OCI-LY1 (cell line): ENCODE measurements at regions not wholly inside any gene's neighbourhood (a gene's known extent, or its start where the extent isn't known, plus 50 kb on each side); places are given as distances from the start of the nearest gene placed in this dataset.

Source experiments
- EZH2 ChIP-seq: fragments of 200-600 bp; sonication (generic), shearing (Covaris generic); IDR thresholded peaks from 2 replicates; pipeline ENCODE4 v1.8.0; 2017; ENCODE audit warnings: borderline replicate concordance, mixed run types, mild to moderate bottlenecking, antibody characterized with exemption, low read length, moderate library complexity, mixed read lengths
- TF ChIP-seq, protein P1 (sequence below): fragments of 200-600 bp; sonication (generic), shearing (Covaris generic); IDR thresholded peaks from 2 replicates; pipeline ENCODE4 v1.5.1; 2017; ENCODE audit warnings: mild to moderate bottlenecking, antibody characterized with exemption, low read length, moderate library complexity, mixed read lengths

DNA sequence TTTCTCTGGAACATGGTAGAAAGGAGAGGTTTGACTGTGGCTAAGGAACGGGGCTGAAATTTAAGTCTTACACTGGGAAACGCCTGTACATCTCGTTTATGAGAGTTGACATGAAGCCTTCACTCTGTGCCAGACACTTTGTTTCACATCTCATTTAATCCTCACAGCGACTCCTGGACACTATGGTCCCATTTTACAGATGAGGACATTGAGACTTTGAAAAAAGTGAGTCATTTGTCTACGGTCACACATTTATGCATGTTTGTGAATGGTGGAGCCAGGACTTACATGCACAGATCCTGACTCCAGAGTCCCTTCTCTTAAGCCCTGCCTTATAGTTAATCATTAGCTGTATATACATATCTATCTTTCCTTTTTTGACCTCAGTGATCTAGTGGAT, 318.4 kb upstream of the EEF2KMT start:
- no peak for TF ChIP-seq EZH2
- TF ChIP-seq, protein P1, sequence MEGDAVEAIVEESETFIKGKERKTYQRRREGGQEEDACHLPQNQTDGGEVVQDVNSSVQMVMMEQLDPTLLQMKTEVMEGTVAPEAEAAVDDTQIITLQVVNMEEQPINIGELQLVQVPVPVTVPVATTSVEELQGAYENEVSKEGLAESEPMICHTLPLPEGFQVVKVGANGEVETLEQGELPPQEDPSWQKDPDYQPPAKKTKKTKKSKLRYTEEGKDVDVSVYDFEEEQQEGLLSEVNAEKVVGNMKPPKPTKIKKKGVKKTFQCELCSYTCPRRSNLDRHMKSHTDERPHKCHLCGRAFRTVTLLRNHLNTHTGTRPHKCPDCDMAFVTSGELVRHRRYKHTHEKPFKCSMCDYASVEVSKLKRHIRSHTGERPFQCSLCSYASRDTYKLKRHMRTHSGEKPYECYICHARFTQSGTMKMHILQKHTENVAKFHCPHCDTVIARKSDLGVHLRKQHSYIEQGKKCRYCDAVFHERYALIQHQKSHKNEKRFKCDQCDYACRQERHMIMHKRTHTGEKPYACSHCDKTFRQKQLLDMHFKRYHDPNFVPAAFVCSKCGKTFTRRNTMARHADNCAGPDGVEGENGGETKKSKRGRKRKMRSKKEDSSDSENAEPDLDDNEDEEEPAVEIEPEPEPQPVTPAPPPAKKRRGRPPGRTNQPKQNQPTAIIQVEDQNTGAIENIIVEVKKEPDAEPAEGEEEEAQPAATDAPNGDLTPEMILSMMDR: no peak
